ENCODE measurements at regions not wholly inside any gene's neighbourhood (a gene's known extent, or its start where the extent isn't known, plus 50 kb on each side); places are given as distances from the start of the nearest gene placed in this dataset.

DNA sequence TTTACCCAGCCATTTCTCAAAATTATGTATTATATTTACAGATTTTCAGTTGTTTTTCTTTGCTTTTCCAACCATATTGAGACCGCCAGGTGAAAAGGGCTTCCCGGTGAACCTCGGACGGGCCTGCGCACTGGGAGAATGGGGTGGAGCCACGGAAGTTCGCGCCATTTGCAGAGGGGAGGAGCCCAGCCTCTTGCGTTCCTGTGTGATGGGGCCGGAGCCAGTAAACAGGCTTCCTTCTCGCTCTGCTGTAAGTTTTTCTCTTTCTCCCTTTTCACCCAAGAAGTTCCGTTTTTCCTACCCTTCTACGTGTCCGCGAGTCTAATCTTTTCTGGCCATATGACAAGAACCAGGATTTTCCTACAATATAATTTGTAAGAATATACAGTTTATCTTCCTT is 1108.8 kb upstream of the SEL1L start:
- DNase-seq: peak in 1 of 2 donors; percentile 35
- 76 to 91% methylated on average over 15 of the region's 15 CpGs for WGBS, 2 donors
- TF ChIP-seq CTCF (IDR thresholded peaks at IDR 0.05): no peak
- peak in 1 of 2 donors; percentile 22 for TF ChIP-seq POLR2A (IDR thresholded peaks at IDR 0.05)
- Histone ChIP-seq H3K36me3 (no peaks in the 10 kb centered on the region), H3K27me3 (no peaks in the 10 kb centered on the region), H3K9me3 (no peaks in the 10 kb centered on the region), H3K4me1 (peaks cover 9 to 11% of the 10 kb centered on the region in 2 donors), H3K27ac (no peak overlapping the region), H3K4me3 (replicated peaks in 1 of 3) (no peak overlapping the region)
- intact Hi-C loops (cut with DNase I): no loop called here

GRCh38 chr14:82647088-82647810 is 1113.6 kb upstream of the SEL1L start:
- TF ChIP-seq POLR2A (IDR thresholded peaks at IDR 0.05): no peak
- TF ChIP-seq CTCF (IDR thresholded peaks at IDR 0.05): no peak
- 46 to 52% methylated on average over 5 of the region's 5 CpGs for WGBS, 2 donors
- peak; percentile 15 to 28 for DNase-seq
- H3K4me1 ChIP-seq: peaks cover 14 to 18% of the 10 kb centered on the region in 2 donors
- H3K27me3 ChIP-seq: no peaks in the 10 kb centered on the region
- H3K36me3 ChIP-seq: no peaks in the 10 kb centered on the region
- H3K27ac ChIP-seq: no peak overlapping the region
- H3K4me3 ChIP-seq (replicated peaks in 1 of 3): no peak overlapping the region
- H3K9me3 ChIP-seq: no peaks in the 10 kb centered on the region
- intact Hi-C loops (cut with DNase I): no loop called here

- no peak for DNase-seq
- no peaks in the 10 kb centered on the region for H3K36me3 ChIP-seq
- WGBS, 2 donors: 94 to 100% methylated on average over 1 of the region's 1 CpG
- TF ChIP-seq CTCF (IDR thresholded peaks at IDR 0.05) (no peak), POLR2A (IDR thresholded peaks at IDR 0.05) (no peak)
- H3K9me3 ChIP-seq: no peaks in the 10 kb centered on the region
- no peaks in the 10 kb centered on the region for H3K27me3 ChIP-seq
- H3K27ac ChIP-seq: no peak overlapping the region
- H3K4me1 ChIP-seq: no peaks in the 10 kb centered on the region
- H3K4me3 ChIP-seq (replicated peaks in 1 of 3): no peak overlapping the region
- intact Hi-C loops (cut with DNase I): no loop called here
Measured at GRCh38 chr14:82655770-82656169, 1122.1 kb upstream of the SEL1L start.

DNA sequence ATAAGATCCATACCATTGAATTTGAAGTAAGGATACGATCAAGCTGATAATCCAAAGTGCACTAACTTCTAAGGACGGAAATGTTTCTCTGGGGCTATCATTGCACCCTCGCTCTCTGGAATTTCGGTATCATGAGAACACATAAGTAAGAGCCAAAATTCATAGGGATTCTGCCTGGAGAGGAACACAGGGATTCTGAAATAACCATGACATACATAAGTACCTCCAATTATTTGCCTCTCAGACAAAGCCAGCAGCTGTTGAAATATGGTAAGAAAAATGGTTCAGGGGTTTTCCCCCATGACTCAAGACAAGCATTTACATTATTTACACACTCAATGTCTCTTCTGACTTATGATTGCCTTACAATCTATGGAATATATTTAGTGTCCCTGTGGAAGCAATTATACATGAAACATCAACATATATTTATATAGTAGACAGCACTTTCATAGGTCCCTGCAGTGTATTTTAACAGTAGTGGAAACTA is 1123.6 kb upstream of the SEL1L start:
- no peak for DNase-seq
- Histone ChIP-seq H3K9me3 (no peaks in the 10 kb centered on the region), H3K4me1 (no peaks in the 10 kb centered on the region), H3K4me3 (replicated peaks in 1 of 3) (no peak overlapping the region), H3K36me3 (no peaks in the 10 kb centered on the region), H3K27me3 (no peaks in the 10 kb centered on the region), H3K27ac (no peak overlapping the region)
- WGBS, 2 donors: 87 to 93% methylated on average over 4 of the region's 4 CpGs
- TF ChIP-seq CTCF (IDR thresholded peaks at IDR 0.05): no peak
- TF ChIP-seq POLR2A (IDR thresholded peaks at IDR 0.05): no peak
- intact Hi-C loops (cut with DNase I): no loop called here

GRCh38 chr14:82661258-82661657 is 1127.6 kb upstream of the SEL1L start:
- Histone ChIP-seq H3K4me3 (replicated peaks in 1 of 3) (no peak overlapping the region), H3K4me1 (no peaks in the 10 kb centered on the region), H3K27me3 (no peaks in the 10 kb centered on the region), H3K36me3 (no peaks in the 10 kb centered on the region), H3K27ac (no peak overlapping the region), H3K9me3 (no peaks in the 10 kb centered on the region)
- TF ChIP-seq POLR2A (IDR thresholded peaks at IDR 0.05) (no peak), CTCF (IDR thresholded peaks at IDR 0.05) (no peak)
- intact Hi-C loops (cut with DNase I): no loop called here
- WGBS, 2 donors: 91% methylated on average over 2 of the region's 2 CpGs
- DNase-seq: no peak
